NT2/D1 (cell line): ENCODE measurements at regions not wholly inside any gene's neighbourhood (a gene's known extent, or its start where the extent isn't known, plus 50 kb on each side); places are given as distances from the start of the nearest gene placed in this dataset.

Source experiments
- SUZ12 ChIP-seq: IDR thresholded peaks from 2 replicates; pipeline ENCODE4 v1.6.1; 2011; ENCODE audit not compliant: insufficient read length, insufficient read depth; ENCODE audit errors: extremely low read depth
- YY1 ChIP-seq: IDR thresholded peaks from 2 replicates; pipeline ENCODE4 v1.6.1; 2011; ENCODE audit not compliant: insufficient read length, insufficient read depth
- ZNF274 ChIP-seq: IDR thresholded peaks from 2 replicates; pipeline ENCODE4 v1.6.1; 2011; ENCODE audit warnings: mild to moderate bottlenecking, low read depth, low read length

GRCh38 chr2:186309901-186310300 lies 176.2 kb upstream of the ZC3H15 start:
- TF ChIP-seq SUZ12, result no peak
- TF ChIP-seq YY1, result no peak
- TF ChIP-seq ZNF274, result no peak
